Ovary (tissue), 3 donors: ENCODE measurements at regions not wholly inside any gene's neighbourhood (a gene's known extent, or its start where the extent isn't known, plus 50 kb on each side); places are given as distances from the start of the nearest gene placed in this dataset.

ENCODE experiments used
- CTCF ChIP-seq, 3 donors: fragments of 450-650 bp in 2 of 3; fragments of 200-600 bp in 1 of 3; IDR thresholded peaks; one replicate each; pipeline versions ENCODE4 v1.5.1 to v1.8.0; 2016 to 2022; ENCODE audit warnings: antibody characterized with exemption in 3 of 3, mild to moderate bottlenecking in 1 of 3
- EP300 ChIP-seq: sonication (generic); formaldehyde crosslinking; IDR thresholded peaks from one replicate; pipeline ENCODE4 v1.6.1; 2017; ENCODE audit warnings: antibody characterized with exemption
- POLR2A ChIP-seq: fragments of 450-650 bp; IDR thresholded peaks from one replicate; pipeline ENCODE4 v1.6.1; 2017; ENCODE audit warnings: antibody characterized with exemption, mild to moderate bottlenecking, moderate library complexity
- donor health status: DM: no; HTN: no; CAD: no.

GRCh38 chr16:65318138-65318537 lies 196.3 kb upstream of the CDH11 start:
- no peak for TF ChIP-seq CTCF (IDR thresholded peaks at IDR 0.05)
- TF ChIP-seq POLR2A = no peak
- no peak for TF ChIP-seq EP300
